K562 (cell line): ENCODE measurements at regions not wholly inside any gene's neighbourhood (a gene's known extent, or its start where the extent isn't known, plus 50 kb on each side); places are given as distances from the start of the nearest gene placed in this dataset.

Source experiments
- ATAC-seq: fragments of 200-7000 bp; cut with Tn5 transposase; 3 replicates; pipeline ENCODE4 v1.9.1; 2020; ENCODE audit warnings: moderate library complexity
- BruUV-seq: library from RNA; stranded (reverse); fragments of 400-500 nt; replicated peaks from 2 replicates; lab custom pipeline; 2021; lab: Mats Ljungman, UMichigan
- CTCF ChIA-PET: fragments of 300-600 bp; formaldehyde crosslinking; extraction: SDS; loops from one replicate; lab custom pipeline; 2021; ENCODE audit warnings: low intra/inter-chr PET ratio; lab: Yijun Ruan, JAX
- POLR2A ChIA-PET: fragments of 300-600, 350-650 bp; sonication (Branson Sonifier 250); formaldehyde crosslinking; extraction: SDS; loops from one replicate; lab custom pipeline; 2021; ENCODE audit warnings: antibody characterized with exemption, inconsistent platforms; lab: Yijun Ruan, JAX
- DNase-seq, 4 experiments: peaks; one replicate each; pipeline versions ENCODE4 v3.0.0 to v3.0.0-alpha.2; 2011 to 2018; ENCODE audit warnings: low spot score in 3 of 4, mixed read lengths in 3 of 4; ENCODE audit errors: extremely low read depth in 1 of 4
- FAIRE-seq: peaks from 2 replicates; lab custom pipeline; 2011; peaks lifted over from hg19 to GRCh38; lab: Jason Lieb, UNC
- H2AFZ ChIP-seq: 2 replicates; pipeline ENCODE4 v1.6.0; 2011; ENCODE audit warnings: low read depth, low read length, control low read depth, inconsistent platforms
- H3K27ac ChIP-seq: fragments of 200-600 bp; 3 replicates; pipeline ENCODE4 v1.8.0; 2011; ENCODE audit warnings: low read depth, mild to moderate bottlenecking, control low read depth, inconsistent platforms, low read length, moderate library complexity, mixed read lengths; ENCODE audit errors: extremely low read depth
- H3K27me3 ChIP-seq, 2 experiments: fragments of 300-600 bp in 1 of 2; 2 replicates in 1 of 2; 3 replicates in 1 of 2; pipeline versions ENCODE4 v1.6.0 to v1.8.0; 2011; ENCODE audit warnings: inconsistent platforms in 2 of 2, low read length in 2 of 2, mild to moderate bottlenecking in 1 of 2, mixed read lengths in 1 of 2, moderate library complexity in 1 of 2; ENCODE audit not compliant: control insufficient read depth in 2 of 2, insufficient read depth in 2 of 2
- H3K36me3 ChIP-seq: fragments of 300-600 bp; 3 replicates; pipeline ENCODE4 v1.8.0; 2011; ENCODE audit warnings: mild to moderate bottlenecking, low read length, inconsistent platforms; ENCODE audit not compliant: control insufficient read depth, insufficient read depth
- H3K4me1 ChIP-seq, 2 experiments: fragments of 200-600 bp in 1 of 2; replicated peaks in 1 of 2; 2 replicates in 1 of 2; 3 replicates in 1 of 2; pipeline versions ENCODE4 v1.5.1 to v1.8.0; 2011; ENCODE audit warnings: inconsistent platforms in 2 of 2, low read length in 2 of 2, mild to moderate bottlenecking in 1 of 2, mixed read lengths in 1 of 2, moderate library complexity in 1 of 2; ENCODE audit not compliant: control insufficient read depth in 2 of 2, insufficient read depth in 2 of 2
- H3K4me2 ChIP-seq: 2 replicates; pipeline ENCODE4 v1.6.1; 2011; ENCODE audit warnings: low read length, control low read depth, inconsistent platforms, mixed read lengths; ENCODE audit not compliant: insufficient read depth
- H3K4me3 ChIP-seq: fragments of 200-600 bp; sonication (generic), shearing (Covaris generic); 2 replicates; pipeline ENCODE4 v1.5.1; 2016; ENCODE audit warnings: control low read depth, inconsistent platforms
- H3K79me2 ChIP-seq: fragments of 200-600 bp; 3 replicates; pipeline ENCODE4 v1.8.0; 2011; ENCODE audit warnings: low read length, inconsistent platforms; ENCODE audit not compliant: control insufficient read depth, insufficient read depth
- H3K9ac ChIP-seq, 2 experiments: 2 replicates each; pipeline versions ENCODE4 v1.6.0 to v1.6.1; 2011; ENCODE audit warnings: low read depth in 2 of 2, low read length in 2 of 2, control low read depth in 1 of 2, inconsistent platforms in 1 of 2, mild to moderate bottlenecking in 1 of 2, mixed read lengths in 1 of 2; ENCODE audit not compliant: insufficient read depth in 1 of 2
- H3K9me1 ChIP-seq: one replicate; pipeline ENCODE4 v1.6.0; 2011; ENCODE audit warnings: inconsistent platforms, mild to moderate bottlenecking, low read length, moderate library complexity; ENCODE audit not compliant: control insufficient read depth, insufficient read depth
- H3K9me3 ChIP-seq: replicated peaks from 2 replicates; pipeline ENCODE4 v1.5.1; 2011; ENCODE audit warnings: low read depth, low read length, inconsistent platforms; ENCODE audit not compliant: control insufficient read depth, insufficient read depth
- H4K20me1 ChIP-seq: replicated peaks from 2 replicates; pipeline ENCODE4 v1.6.1; 2011; ENCODE audit warnings: low read length, inconsistent platforms, mixed read lengths; ENCODE audit not compliant: control insufficient read depth, insufficient read depth
- ASH1L ChIP-seq: fragments of 450-650 bp; IDR thresholded peaks from 2 replicates; pipeline ENCODE4 v1.6.1; 2018; ENCODE audit warnings: borderline replicate concordance, mild to moderate bottlenecking, low read depth; ENCODE audit not compliant: partially characterized antibody
- EP400 ChIP-seq: fragments of 450-650 bp; IDR thresholded peaks from 2 replicates; pipeline ENCODE4 v1.6.1; 2017; ENCODE audit warnings: antibody characterized with exemption, mild to moderate bottlenecking, moderate library complexity
- FOXJ3 ChIP-seq: sonication (generic); formaldehyde crosslinking; IDR thresholded peaks from 2 replicates; pipeline ENCODE4 v1.4.0; 2020; ENCODE audit warnings: mild to moderate bottlenecking, missing genetic modification reagents
- GABPB1 ChIP-seq: sonication (generic); formaldehyde crosslinking; IDR thresholded peaks from 2 replicates; pipeline ENCODE4 v1.8.0; 2022; ENCODE audit warnings: mild to moderate bottlenecking, missing genetic modification reagents
- HOXB6 ChIP-seq: fragments of 250-450 bp; sonication (Bioruptor Pico); IDR thresholded peaks from 2 replicates; pipeline ENCODE4 v1.5.1; 2022; ENCODE audit warnings: mild to moderate bottlenecking, borderline replicate concordance
- ILF3 ChIP-seq: fragments of 450-650 bp; IDR thresholded peaks from 2 replicates; pipeline ENCODE4 v1.6.1; 2018; ENCODE audit warnings: antibody characterized with exemption, mild to moderate bottlenecking, moderate library complexity, borderline replicate concordance
- KLF16 ChIP-seq: IDR thresholded peaks from 2 replicates; pipeline ENCODE4 v1.6.1; 2016; ENCODE audit warnings: antibody characterized with exemption
- MCM5 ChIP-seq: fragments of 450-650 bp; IDR thresholded peaks from 2 replicates; pipeline ENCODE4 v1.6.1; 2016; ENCODE audit warnings: low read depth
- MTA2 ChIP-seq: fragments of 450-650 bp; IDR thresholded peaks from 2 replicates; pipeline ENCODE4 v1.6.1; 2016; ENCODE audit warnings: low read depth
- PHB2 ChIP-seq: fragments of 450-650 bp; IDR thresholded peaks from 2 replicates; pipeline ENCODE4 v1.6.1; 2017; ENCODE audit warnings: low read depth
- TGIF2 ChIP-seq: sonication (generic); formaldehyde crosslinking; IDR thresholded peaks from 2 replicates; pipeline ENCODE4 v1.8.1; 2022; ENCODE audit warnings: mild to moderate bottlenecking, missing genetic modification reagents, moderate library complexity
- ZNF778 ChIP-seq: fragments of 450-650 bp; formaldehyde crosslinking; IDR thresholded peaks from 2 replicates; pipeline ENCODE4 v1.4.0; 2020; ENCODE audit warnings: mild to moderate bottlenecking, moderate library complexity
- WGBS: fragments of 100-300 bp; shearing (Covaris generic); methylation state at CpG from one replicate; pipeline ENCODE4 v1.1.6; 2016; ENCODE audit warnings: low coverage, mixed read lengths; ENCODE audit not compliant: insufficient coverage; ENCODE audit errors: missing lambda C conversion rate; 5-methylcytosine and 5-hydroxymethylcytosine counted together
- in situ Hi-C: fragments of 300-500 bp; cut with MboI; formaldehyde crosslinking; loops from 4 replicates; pipeline ENCODE4 v1.15.0; 2018; ENCODE audit warnings: inconsistent platforms, mixed read lengths
- intact Hi-C: fragments of 100-400 bp; cut with micrococcal nuclease; formaldehyde crosslinking; loops from 2 replicates; pipeline ENCODE4 v1.14.2; 2022
- TF ChIP-seq, protein P1 (sequence below): fragments of 200-800 bp; sonication (Bioruptor generic); IDR thresholded peaks from 2 replicates; pipeline ENCODE4 v1.6.1; 2017; ENCODE audit warnings: missing genetic modification characterization, missing compliant biosample characterization

DNA sequence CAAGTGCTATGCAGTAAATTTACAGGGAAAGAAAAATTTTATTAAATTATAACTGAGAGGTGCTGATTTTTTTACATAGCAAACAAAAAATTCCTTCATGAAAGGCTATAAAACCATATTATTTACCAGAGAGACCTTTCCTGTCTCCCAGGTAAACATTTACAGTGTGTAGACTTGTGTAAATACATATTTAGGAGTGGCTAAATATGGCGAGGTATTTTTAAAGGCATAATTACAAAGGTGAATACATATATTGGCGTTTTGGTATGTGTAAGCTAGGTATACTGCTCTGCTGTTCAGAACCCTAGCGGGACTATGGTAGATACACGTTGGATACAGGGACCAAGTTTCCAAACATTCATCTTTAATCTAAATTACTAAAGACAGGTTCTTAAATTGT lies 170.6 kb upstream of the MEF2C start:
- 51% methylated on average over 4 of the region's 4 CpGs for WGBS
- peaks cover 13% of the 10 kb centered on the region for H3K9me3 ChIP-seq
- no TSS peak for BruUV-seq
- POLR2A ChIA-PET = no interaction called here
- CTCF ChIA-PET = no interaction called here
- TF ChIP-seq ZNF778 (CRISPR knock-in tag) (no peak), PHB2 (no peak), EP400 (no peak), KLF16 (no peak), ILF3 (no peak), TGIF2 (no peak), HOXB6 (CRISPR knock-in tag) (no peak), MCM5 (no peak), GABPB1 (CRISPR knock-in tag) (no peak), MTA2 (no peak), FOXJ3 (CRISPR knock-in tag) (no peak), ASH1L (no peak)
- TF ChIP-seq, protein P1, sequence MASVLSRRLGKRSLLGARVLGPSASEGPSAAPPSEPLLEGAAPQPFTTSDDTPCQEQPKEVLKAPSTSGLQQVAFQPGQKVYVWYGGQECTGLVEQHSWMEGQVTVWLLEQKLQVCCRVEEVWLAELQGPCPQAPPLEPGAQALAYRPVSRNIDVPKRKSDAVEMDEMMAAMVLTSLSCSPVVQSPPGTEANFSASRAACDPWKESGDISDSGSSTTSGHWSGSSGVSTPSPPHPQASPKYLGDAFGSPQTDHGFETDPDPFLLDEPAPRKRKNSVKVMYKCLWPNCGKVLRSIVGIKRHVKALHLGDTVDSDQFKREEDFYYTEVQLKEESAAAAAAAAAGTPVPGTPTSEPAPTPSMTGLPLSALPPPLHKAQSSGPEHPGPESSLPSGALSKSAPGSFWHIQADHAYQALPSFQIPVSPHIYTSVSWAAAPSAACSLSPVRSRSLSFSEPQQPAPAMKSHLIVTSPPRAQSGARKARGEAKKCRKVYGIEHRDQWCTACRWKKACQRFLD (CRISPR knock-in tag) = no peak
- TF ChIP-seq, all 486 proteins: peak for 0
- no peaks in the 10 kb centered on the region for H3K27me3 ChIP-seq
- no peak for DNase-seq
- FAIRE-seq = no peak
- no peaks in the 10 kb centered on the region for H4K20me1 ChIP-seq
- H3K9ac ChIP-seq = no peak overlapping the region
- H3K4me1 ChIP-seq = peaks cover 0 to 19% of the 10 kb centered on the region in 2 experiments; a peak in 4 of 5 replicates
- H2AFZ ChIP-seq = no peak overlapping the region
- H3K9me1 ChIP-seq = no peaks in the 10 kb centered on the region
- intact Hi-C loops = no loop called here
- no peaks in the 10 kb centered on the region for H3K79me2 ChIP-seq
- H3K4me2 ChIP-seq = no peak overlapping the region
- no peak overlapping the region for H3K27ac ChIP-seq
- in situ Hi-C loops = no loop called here
- no peaks in the 10 kb centered on the region; the same call in 2 of the 3 replicates for H3K36me3 ChIP-seq
- no peak overlapping the region for H3K4me3 ChIP-seq
- ATAC-seq = no peak
